Stimulated activated CD4-positive, alpha-beta T cell treated with anti-CD3 and anti-CD28 coated beads, Interleukin-2, amount 100 ng/mL, for 24 hours (primary cell): ENCODE measurements at regions not wholly inside any gene's neighbourhood (a gene's known extent, or its start where the extent isn't known, plus 50 kb on each side); places are given as distances from the start of the nearest gene placed in this dataset.

ENCODE experiments used
- DNase-seq, 2 donors: peaks; one replicate each; pipeline ENCODE4 v3.0.0-alpha.2; 2020

- DNase-seq: no peak
Measured at GRCh38 chr12:92458996-92459395, 243.8 kb upstream of the PLEKHG7 start.

GRCh38 chr12:92457458-92458180 lies 245.2 kb upstream of the PLEKHG7 start:
- DNase-seq: no peak

GRCh38 chr12:92452763-92453162 lies 250.0 kb upstream of the PLEKHG7 start:
- DNase-seq: no peak

- no peak for DNase-seq
Measured at GRCh38 chr12:92446083-92446460, 256.7 kb upstream of the PLEKHG7 start.

GRCh38 chr12:92445253-92446082 lies 257.3 kb upstream of the PLEKHG7 start:
- no peak for DNase-seq

GRCh38 chr12:92444763-92445162 lies 258.0 kb upstream of the PLEKHG7 start:
- DNase-seq: no peak

- no peak for DNase-seq
Measured at GRCh38 chr12:92442782-92443181, 260.0 kb upstream of the PLEKHG7 start.

GRCh38 chr12:92440072-92440471 lies 262.7 kb upstream of the PLEKHG7 start:
- DNase-seq: no peak

GRCh38 chr12:92439420-92439805 lies 263.4 kb upstream of the PLEKHG7 start:
- DNase-seq: no peak

- no peak for DNase-seq
Measured at GRCh38 chr12:92438641-92439419, 264.0 kb upstream of the PLEKHG7 start.

- no peak for DNase-seq
Measured at GRCh38 chr12:92437452-92437851, 265.3 kb upstream of the PLEKHG7 start.

GRCh38 chr12:92436856-92437255 lies 265.9 kb upstream of the PLEKHG7 start:
- DNase-seq: no peak

- DNase-seq: no peak
Measured at GRCh38 chr12:92434607-92435025, 268.2 kb upstream of the PLEKHG7 start.

- DNase-seq: no peak
Measured at GRCh38 chr12:92432724-92433441, 269.9 kb upstream of the PLEKHG7 start.

- peak in 1 of 2 donors; percentile 18 for DNase-seq
Measured at GRCh38 chr12:92431146-92431545, 271.6 kb upstream of the PLEKHG7 start.

- no peak for DNase-seq
Measured at GRCh38 chr12:92426332-92426731, 276.5 kb upstream of the PLEKHG7 start.

GRCh38 chr12:92425165-92425564 lies 277.6 kb upstream of the PLEKHG7 start:
- no peak for DNase-seq

- no peak for DNase-seq
Measured at GRCh38 chr12:92424338-92424737, 278.5 kb upstream of the PLEKHG7 start.

- no peak for DNase-seq
Measured at GRCh38 chr12:92421701-92422100, 276.1 kb upstream of the BTG1 start.

- DNase-seq: no peak
Measured at GRCh38 chr12:92421042-92421441, 275.4 kb upstream of the BTG1 start.

GRCh38 chr12:92419201-92419600 lies 273.6 kb upstream of the BTG1 start:
- DNase-seq: no peak

- DNase-seq: no peak
Measured at GRCh38 chr12:92418381-92418780, 272.7 kb upstream of the BTG1 start.

GRCh38 chr12:92417373-92417772 lies 271.7 kb upstream of the BTG1 start:
- DNase-seq: no peak
